ENCODE measurements at regions not wholly inside any gene's neighbourhood (a gene's known extent, or its start where the extent isn't known, plus 50 kb on each side); places are given as distances from the start of the nearest gene placed in this dataset.

DNA sequence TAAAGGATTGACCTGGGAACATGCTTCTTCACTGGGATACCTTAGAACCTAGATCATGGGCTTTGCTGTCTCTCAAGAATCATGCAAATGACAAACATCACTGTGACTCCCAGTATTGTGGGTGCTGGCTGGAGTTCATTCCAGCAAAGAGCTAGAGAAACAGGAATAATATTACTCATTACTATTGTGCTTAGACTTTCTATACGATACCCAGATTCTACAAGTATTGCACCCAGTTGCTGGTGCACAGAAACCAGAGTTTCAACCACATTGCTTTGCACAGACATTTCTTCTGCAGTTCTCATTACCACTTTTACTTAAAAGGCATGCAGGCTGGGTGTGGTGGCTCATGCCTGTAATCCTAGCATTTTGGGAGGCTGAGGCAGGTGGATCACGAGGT is 220.4 kb upstream of the ZNF217 start:
- no peak for TF ChIP-seq POLR2AphosphoS5 (IDR thresholded peaks at IDR 0.05; ENCODE audit: low read depth, low read length)
- TF ChIP-seq POLR2A (IDR thresholded peaks at IDR 0.05; ENCODE audit: low read depth, low read length) = no peak
- no peak for TF ChIP-seq TAF1 (IDR thresholded peaks at IDR 0.05; ENCODE audit: low read depth, low read length)
